PFSK-1 (cell line): ENCODE measurements at regions not wholly inside any gene's neighbourhood (a gene's known extent, or its start where the extent isn't known, plus 50 kb on each side); places are given as distances from the start of the nearest gene placed in this dataset.

Experiments
- FOXP2 ChIP-seq: optimal IDR thresholded peaks from 2 replicates; pipeline ENCODE3; 2011; ENCODE audit warnings: borderline replicate concordance, control low read depth, inconsistent platforms; ENCODE audit not compliant: insufficient read depth; ENCODE audit errors: extremely low read length, extremely low read depth
- POLR2AphosphoS5 ChIP-seq: IDR thresholded peaks from 2 replicates; pipeline ENCODE4 v1.6.1; 2012; ENCODE audit warnings: low read depth, mild to moderate bottlenecking, control low read depth, low read length, moderate library complexity
- SIN3A ChIP-seq: IDR thresholded peaks from 2 replicates; pipeline ENCODE4 v1.6.1; 2012; ENCODE audit warnings: mild to moderate bottlenecking, low read length, moderate library complexity, borderline replicate concordance; ENCODE audit not compliant: insufficient read depth
- TAF1 ChIP-seq: IDR thresholded peaks from 2 replicates; pipeline ENCODE4 v1.6.1; 2012; ENCODE audit warnings: low read length, control low read depth, borderline replicate concordance; ENCODE audit not compliant: insufficient read depth
- TF ChIP-seq, protein P1 (sequence below), 2 experiments: IDR thresholded peaks; 2 replicates each; pipeline versions ENCODE4 v1.6.1 to v1.8.0; 2011 to 2012; ENCODE audit warnings: low read depth in 2 of 2, low read length in 2 of 2, control low read depth in 1 of 2, inconsistent platforms in 1 of 2, mild to moderate bottlenecking in 1 of 2, moderate library complexity in 1 of 2; ENCODE audit not compliant: insufficient read depth in 1 of 2

DNA sequence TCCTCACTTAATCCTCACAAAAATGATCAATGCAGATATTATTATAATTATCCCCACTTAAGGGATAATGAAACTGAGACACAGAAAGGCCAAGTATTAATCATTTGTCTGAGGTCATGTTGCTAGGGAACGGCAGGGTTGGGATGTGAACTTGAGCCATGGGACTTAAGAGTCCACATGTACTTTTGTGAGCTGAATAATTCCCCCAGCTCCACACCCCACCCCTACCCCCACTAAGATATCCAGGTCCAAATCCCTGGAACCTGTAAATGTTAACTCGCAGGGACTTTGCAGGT, 290.5 kb upstream of the GADL1 start:
- TF ChIP-seq FOXP2 = no peak
- TF ChIP-seq, protein P1, sequence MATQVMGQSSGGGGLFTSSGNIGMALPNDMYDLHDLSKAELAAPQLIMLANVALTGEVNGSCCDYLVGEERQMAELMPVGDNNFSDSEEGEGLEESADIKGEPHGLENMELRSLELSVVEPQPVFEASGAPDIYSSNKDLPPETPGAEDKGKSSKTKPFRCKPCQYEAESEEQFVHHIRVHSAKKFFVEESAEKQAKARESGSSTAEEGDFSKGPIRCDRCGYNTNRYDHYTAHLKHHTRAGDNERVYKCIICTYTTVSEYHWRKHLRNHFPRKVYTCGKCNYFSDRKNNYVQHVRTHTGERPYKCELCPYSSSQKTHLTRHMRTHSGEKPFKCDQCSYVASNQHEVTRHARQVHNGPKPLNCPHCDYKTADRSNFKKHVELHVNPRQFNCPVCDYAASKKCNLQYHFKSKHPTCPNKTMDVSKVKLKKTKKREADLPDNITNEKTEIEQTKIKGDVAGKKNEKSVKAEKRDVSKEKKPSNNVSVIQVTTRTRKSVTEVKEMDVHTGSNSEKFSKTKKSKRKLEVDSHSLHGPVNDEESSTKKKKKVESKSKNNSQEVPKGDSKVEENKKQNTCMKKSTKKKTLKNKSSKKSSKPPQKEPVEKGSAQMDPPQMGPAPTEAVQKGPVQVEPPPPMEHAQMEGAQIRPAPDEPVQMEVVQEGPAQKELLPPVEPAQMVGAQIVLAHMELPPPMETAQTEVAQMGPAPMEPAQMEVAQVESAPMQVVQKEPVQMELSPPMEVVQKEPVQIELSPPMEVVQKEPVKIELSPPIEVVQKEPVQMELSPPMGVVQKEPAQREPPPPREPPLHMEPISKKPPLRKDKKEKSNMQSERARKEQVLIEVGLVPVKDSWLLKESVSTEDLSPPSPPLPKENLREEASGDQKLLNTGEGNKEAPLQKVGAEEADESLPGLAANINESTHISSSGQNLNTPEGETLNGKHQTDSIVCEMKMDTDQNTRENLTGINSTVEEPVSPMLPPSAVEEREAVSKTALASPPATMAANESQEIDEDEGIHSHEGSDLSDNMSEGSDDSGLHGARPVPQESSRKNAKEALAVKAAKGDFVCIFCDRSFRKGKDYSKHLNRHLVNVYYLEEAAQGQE (IDR thresholded peaks at IDR 0.05; ENCODE audit: insufficient read depth in 1 of 2, low read depth in 2 of 2, low read length in 2 of 2) = no peak
- no peak for TF ChIP-seq POLR2AphosphoS5
- TF ChIP-seq TAF1 = no peak
- no peak for TF ChIP-seq SIN3A

DNA sequence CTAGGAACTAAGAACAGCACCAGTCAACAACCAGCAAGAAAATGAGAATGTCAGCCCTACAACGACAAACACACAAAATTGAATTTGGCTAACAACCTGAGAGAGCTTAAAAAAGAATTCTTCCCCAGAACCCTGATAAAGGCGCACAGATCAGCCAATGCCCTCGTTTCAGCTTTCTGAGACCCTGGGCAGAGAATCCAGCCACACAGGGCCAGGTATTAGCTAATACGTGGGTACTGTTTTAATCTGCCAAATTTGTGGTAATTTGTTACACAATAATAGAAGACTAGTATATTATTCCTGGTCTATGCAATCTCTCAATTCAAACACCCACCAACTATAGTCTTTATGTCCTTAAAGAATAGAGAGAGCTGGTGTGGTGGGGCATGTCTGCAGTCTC, 291.6 kb upstream of the GADL1 start:
- TF ChIP-seq, protein P1 (IDR thresholded peaks at IDR 0.05; ENCODE audit: insufficient read depth in 1 of 2, low read depth in 2 of 2, low read length in 2 of 2) = no peak
- TF ChIP-seq SIN3A (no peak), TAF1 (no peak)

DNA sequence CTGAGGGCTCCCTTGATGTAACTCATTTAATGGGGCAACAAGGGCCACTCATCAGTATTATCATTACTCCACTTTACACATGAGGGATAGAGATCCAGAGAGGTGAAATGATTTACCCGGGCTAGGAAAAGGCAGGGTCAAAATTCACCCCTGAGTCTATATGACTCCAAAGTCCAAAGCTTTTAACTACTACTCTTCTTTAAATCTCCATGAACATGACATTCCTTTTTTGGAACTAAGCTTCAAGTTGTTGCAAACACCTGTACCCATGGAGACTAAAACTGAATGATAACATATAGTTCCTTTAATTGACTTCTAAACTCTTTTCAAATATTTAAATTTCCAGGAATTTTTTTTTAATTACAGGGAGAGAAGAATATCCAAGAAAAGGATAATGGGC, 292.9 kb upstream of the GADL1 start:
- TF ChIP-seq TAF1 (no peak), POLR2AphosphoS5 (no peak), SIN3A (no peak), FOXP2 (no peak)
- TF ChIP-seq, protein P1 (IDR thresholded peaks at IDR 0.05; ENCODE audit: insufficient read depth in 1 of 2, low read depth in 2 of 2, low read length in 2 of 2) = no peak

DNA sequence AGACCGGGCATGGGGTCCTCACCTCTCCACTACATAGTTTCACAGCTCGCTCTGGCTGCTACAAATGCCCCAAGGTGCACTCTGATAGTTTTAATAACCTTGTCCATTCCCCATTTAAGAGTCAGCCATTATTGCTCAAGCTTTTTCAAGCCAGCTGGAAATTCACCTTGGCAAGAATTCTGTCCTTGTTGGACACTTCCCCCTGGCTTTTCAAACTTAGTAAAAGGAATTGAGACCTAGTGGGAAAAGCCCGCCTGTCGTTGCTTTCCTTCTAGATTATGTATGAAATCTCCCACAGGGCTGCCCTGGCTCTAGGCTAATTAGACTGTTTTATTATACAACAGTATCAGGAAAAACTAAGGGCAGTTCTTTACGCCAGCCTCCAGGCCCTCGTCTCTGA, 293.7 kb upstream of the GADL1 start:
- TF ChIP-seq FOXP2 = no peak
- no peak for TF ChIP-seq SIN3A
- no peak for TF ChIP-seq POLR2AphosphoS5
- TF ChIP-seq, protein P1 (IDR thresholded peaks at IDR 0.05; ENCODE audit: insufficient read depth in 1 of 2, low read depth in 2 of 2, low read length in 2 of 2) = no peak
- no peak for TF ChIP-seq TAF1

DNA sequence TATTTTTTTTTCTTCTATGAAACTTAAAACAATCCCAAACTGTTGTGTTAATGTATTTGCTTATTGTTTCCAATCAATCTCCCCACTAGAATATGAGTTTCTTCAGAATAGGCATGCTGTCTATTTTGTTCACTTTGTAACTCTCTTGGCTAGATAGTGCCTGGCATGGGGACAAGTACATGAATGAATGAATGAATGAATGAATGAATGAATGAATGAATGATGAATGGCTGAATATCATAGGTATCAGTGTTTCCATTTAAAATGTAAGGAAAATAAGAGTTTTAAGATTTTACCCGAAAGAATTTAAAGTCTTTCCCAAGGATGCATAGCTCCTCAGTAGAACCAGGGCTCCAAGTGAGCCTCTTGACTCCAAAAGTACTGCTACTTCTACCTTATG, 294.9 kb upstream of the GADL1 start:
- no peak for TF ChIP-seq POLR2AphosphoS5
- no peak for TF ChIP-seq FOXP2

DNA sequence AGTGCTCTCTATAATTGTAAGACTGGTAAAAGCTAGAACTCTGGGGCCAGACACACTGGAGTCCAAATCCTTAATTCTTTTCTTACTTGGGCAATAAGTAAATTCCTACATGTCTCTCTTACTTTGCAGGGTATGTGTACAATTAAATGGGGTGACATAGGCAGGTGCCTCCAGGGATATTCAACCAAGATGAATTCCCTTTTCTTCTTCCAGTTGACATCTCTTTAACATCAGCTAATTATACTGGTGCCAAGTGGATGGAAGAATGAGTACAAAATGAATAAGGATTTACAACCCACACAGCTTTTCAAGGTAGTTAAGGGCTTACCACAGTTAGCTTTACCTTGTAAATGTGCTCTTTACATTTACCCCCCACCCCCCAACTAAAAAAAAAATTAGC, 295.5 kb upstream of the GADL1 start:
- TF ChIP-seq POLR2AphosphoS5 (no peak), FOXP2 (no peak), SIN3A (no peak)
